Gastroesophageal sphincter (tissue), 3 donors: ENCODE measurements at regions not wholly inside any gene's neighbourhood (a gene's known extent, or its start where the extent isn't known, plus 50 kb on each side); places are given as distances from the start of the nearest gene placed in this dataset.

Source experiments
- CTCF ChIP-seq, 4 experiments: fragments of 200-600 bp in 2 of 4; fragments of 450-650 bp in 2 of 4; sonication (generic) in 1 of 4; IDR thresholded peaks; one replicate each; pipeline ENCODE4 v1.5.1; 2017 to 2019; ENCODE audit warnings: antibody characterized with exemption in 4 of 4, mild to moderate bottlenecking in 2 of 4, moderate library complexity in 2 of 4
- POLR2A ChIP-seq, 2 donors: fragments of 450-650 bp; IDR thresholded peaks; one replicate each; pipeline ENCODE4 v1.6.1; 2017; ENCODE audit warnings: antibody characterized with exemption in 2 of 2, mild to moderate bottlenecking in 2 of 2, moderate library complexity in 1 of 2

DNA sequence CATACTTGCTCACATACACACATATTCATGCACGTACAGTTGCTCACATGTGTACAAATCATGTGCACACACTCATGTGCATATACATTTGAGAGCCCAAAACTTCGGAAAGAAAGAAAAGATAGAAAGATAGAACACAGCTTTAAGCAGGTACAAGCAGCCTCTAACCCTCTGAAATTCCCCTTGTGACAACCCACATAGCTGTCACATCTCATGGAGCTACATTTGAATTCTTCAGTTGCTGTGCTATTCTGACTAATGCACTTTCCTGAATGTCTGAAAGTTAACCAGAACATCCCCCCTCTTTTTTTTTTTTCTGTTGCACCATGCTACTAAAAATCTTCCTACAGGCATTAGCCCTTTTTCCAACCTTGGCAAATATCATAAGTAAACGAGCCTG lies 51.9 kb upstream of the KCNA5 start:
- TF ChIP-seq POLR2A (IDR thresholded peaks at IDR 0.05): no peak
- TF ChIP-seq CTCF (IDR thresholded peaks at IDR 0.05): no peak
